Prostate gland (tissue), 2 donors: ENCODE measurements at regions not wholly inside any gene's neighbourhood (a gene's known extent, or its start where the extent isn't known, plus 50 kb on each side); places are given as distances from the start of the nearest gene placed in this dataset.

ENCODE experiments used
- DNase-seq: peaks from one replicate; pipeline ENCODE4 v3.0.0-alpha.2; 2019; ENCODE audit warnings: low spot score
- H3K27ac ChIP-seq, 2 donors: fragments of 200-600 bp; sonication (generic); 2 replicates each; pipeline ENCODE4 v1.5.1; 2017 to 2019
- H3K27me3 ChIP-seq: fragments of 200-600 bp; sonication (generic); replicated peaks from 2 replicates; pipeline ENCODE4 v1.5.1; 2019; ENCODE audit not compliant: insufficient read depth
- H3K36me3 ChIP-seq, 2 donors: fragments of 200-600 bp; sonication (generic); 1 replicate in 1 of 2; 2 replicates in 1 of 2; pipeline versions ENCODE4 v1.5.1 to v1.8.1; 2017 to 2019
- H3K4me1 ChIP-seq: fragments of 200-600 bp; sonication (generic); replicated peaks from 2 replicates; pipeline ENCODE4 v1.5.1; 2019
- H3K4me3 ChIP-seq, 2 donors: fragments of 200-600 bp; sonication (generic); 2 replicates each; pipeline ENCODE4 v1.5.1; 2017 to 2019
- H3K9me3 ChIP-seq: fragments of 200-600 bp; sonication (generic); 2 replicates; pipeline ENCODE4 v1.5.1; 2017
- CTCF ChIP-seq, 4 experiments: fragments of 200-600 bp in 2 of 4; fragments of 450-650 bp in 2 of 4; sonication (generic) in 2 of 4; IDR thresholded peaks; 1 replicate in 3 of 4; 2 replicates in 1 of 4; pipeline ENCODE4 v1.5.1; 2016 to 2019; ENCODE audit warnings: antibody characterized with exemption in 4 of 4, mild to moderate bottlenecking in 2 of 4, moderate library complexity in 2 of 4
- POLR2A ChIP-seq: fragments of 450-650 bp; IDR thresholded peaks from one replicate; pipeline ENCODE4 v1.6.1; 2016; ENCODE audit warnings: antibody characterized with exemption, mild to moderate bottlenecking
- POLR2AphosphoS5 ChIP-seq: sonication (generic); formaldehyde crosslinking; IDR thresholded peaks from one replicate; pipeline ENCODE4 v1.6.1; 2017; ENCODE audit warnings: antibody characterized with exemption
- WGBS: methylation state at CpG from one replicate; pipeline ENCODE4 v1.1.5; 2018; 5-methylcytosine and 5-hydroxymethylcytosine counted together
- intact Hi-C: fragments of 100-400 bp; cut with DNase I; formaldehyde crosslinking; loops from one replicate; pipeline ENCODE4 v1.14.2; 2022

- H3K27me3 ChIP-seq: no peaks in the 10 kb centered on the region
- no peak for TF ChIP-seq CTCF (IDR thresholded peaks at IDR 0.05)
- no peak for TF ChIP-seq POLR2AphosphoS5
- TF ChIP-seq POLR2A: no peak
- no peak for DNase-seq
- no peaks in the 10 kb centered on the region for H3K36me3 ChIP-seq
- 96% methylated on average over 2 of the region's 2 CpGs for WGBS
- H3K9me3 ChIP-seq: no peaks in the 10 kb centered on the region
- H3K27ac ChIP-seq: no peak overlapping the region
- intact Hi-C loops: no loop called here
- H3K4me3 ChIP-seq: no peak overlapping the region
- no peaks in the 10 kb centered on the region for H3K4me1 ChIP-seq
Measured at GRCh38 chr2:198414976-198415375, 610.6 kb downstream of the PLCL1 start.

- no peaks in the 10 kb centered on the region for H3K9me3 ChIP-seq
- H3K4me3 ChIP-seq: no peak overlapping the region
- intact Hi-C loops: no loop called here
- H3K27me3 ChIP-seq: no peaks in the 10 kb centered on the region
- WGBS: 78% methylated on average over 2 of the region's 2 CpGs
- H3K27ac ChIP-seq: no peak overlapping the region
- DNase-seq: no peak
- H3K4me1 ChIP-seq: no peaks in the 10 kb centered on the region
- H3K36me3 ChIP-seq: no peaks in the 10 kb centered on the region
- TF ChIP-seq POLR2AphosphoS5 (no peak), CTCF (IDR thresholded peaks at IDR 0.05) (no peak), POLR2A (no peak)
Measured at GRCh38 chr2:198411936-198412335, 607.5 kb downstream of the PLCL1 start.

- no peaks in the 10 kb centered on the region for H3K9me3 ChIP-seq
- H3K36me3 ChIP-seq: no peaks in the 10 kb centered on the region
- no peaks in the 10 kb centered on the region for H3K27me3 ChIP-seq
- no peaks in the 10 kb centered on the region for H3K4me1 ChIP-seq
- H3K4me3 ChIP-seq: no peak overlapping the region
- H3K27ac ChIP-seq: no peak overlapping the region
- TF ChIP-seq POLR2A (no peak), POLR2AphosphoS5 (no peak), CTCF (IDR thresholded peaks at IDR 0.05) (no peak)
- intact Hi-C loops: no loop called here
- WGBS: 41% methylated on average over 6 of the region's 6 CpGs
- no peak for DNase-seq
Measured at GRCh38 chr2:198408171-198408570, 603.8 kb downstream of the PLCL1 start.

- intact Hi-C loops: no loop called here
- no peak overlapping the region for H3K27ac ChIP-seq
- H3K27me3 ChIP-seq: no peaks in the 10 kb centered on the region
- no peaks in the 10 kb centered on the region for H3K9me3 ChIP-seq
- no peak for DNase-seq
- TF ChIP-seq POLR2A (no peak), POLR2AphosphoS5 (no peak), CTCF (IDR thresholded peaks at IDR 0.05) (no peak)
- H3K36me3 ChIP-seq: no peaks in the 10 kb centered on the region
- H3K4me1 ChIP-seq: no peaks in the 10 kb centered on the region
- H3K4me3 ChIP-seq: no peak overlapping the region
Measured at GRCh38 chr2:198405311-198405710, 600.9 kb downstream of the PLCL1 start.

GRCh38 chr2:198401644-198402043, 597.3 kb downstream of the PLCL1 start:
- intact Hi-C loops: no loop called here

More at GRCh38 chr2:198401644-198402043, 597.3 kb downstream of the PLCL1 start:
- no peak overlapping the region for H3K4me3 ChIP-seq
- TF ChIP-seq POLR2AphosphoS5 (no peak), CTCF (IDR thresholded peaks at IDR 0.05) (no peak), POLR2A (no peak)
- no peaks in the 10 kb centered on the region for H3K9me3 ChIP-seq
- no peaks in the 10 kb centered on the region for H3K36me3 ChIP-seq
- no peak overlapping the region for H3K27ac ChIP-seq
- no peaks in the 10 kb centered on the region for H3K4me1 ChIP-seq
- DNase-seq: no peak
- H3K27me3 ChIP-seq: no peaks in the 10 kb centered on the region
- 94% methylated on average over 1 of the region's 1 CpG for WGBS
